GM19328 (cell line): ENCODE measurements at regions not wholly inside any gene's neighbourhood (a gene's known extent, or its start where the extent isn't known, plus 50 kb on each side); places are given as distances from the start of the nearest gene placed in this dataset.

Experiments used
- ATAC-seq: cut with Tn5 transposase; IDR thresholded peaks from one replicate; pipeline ENCODE4 v1.9.1; 2021; ENCODE audit warnings: mild to moderate bottlenecking, moderate library complexity; ENCODE audit not compliant: unreplicated experiment

DNA sequence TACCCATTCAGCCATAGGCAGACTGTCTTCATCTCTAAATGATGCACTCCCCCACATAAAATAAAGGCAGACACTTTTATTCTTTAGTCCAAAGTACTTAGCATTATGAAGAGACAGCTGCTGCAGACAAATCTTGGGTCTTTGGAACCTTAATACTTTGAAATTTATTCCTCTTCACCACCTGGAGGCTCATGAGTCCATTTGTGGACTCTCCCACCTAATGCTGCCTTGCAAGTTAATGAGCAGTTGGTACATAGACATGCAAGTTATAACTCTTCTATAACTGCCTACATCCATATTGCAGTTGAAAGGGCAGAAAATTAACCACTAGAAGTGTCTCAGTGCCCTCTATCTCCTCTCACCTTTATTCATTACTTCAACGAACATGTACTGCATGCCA lies 118.6 kb upstream of the CPEB2 start:
- no peak for ATAC-seq

DNA sequence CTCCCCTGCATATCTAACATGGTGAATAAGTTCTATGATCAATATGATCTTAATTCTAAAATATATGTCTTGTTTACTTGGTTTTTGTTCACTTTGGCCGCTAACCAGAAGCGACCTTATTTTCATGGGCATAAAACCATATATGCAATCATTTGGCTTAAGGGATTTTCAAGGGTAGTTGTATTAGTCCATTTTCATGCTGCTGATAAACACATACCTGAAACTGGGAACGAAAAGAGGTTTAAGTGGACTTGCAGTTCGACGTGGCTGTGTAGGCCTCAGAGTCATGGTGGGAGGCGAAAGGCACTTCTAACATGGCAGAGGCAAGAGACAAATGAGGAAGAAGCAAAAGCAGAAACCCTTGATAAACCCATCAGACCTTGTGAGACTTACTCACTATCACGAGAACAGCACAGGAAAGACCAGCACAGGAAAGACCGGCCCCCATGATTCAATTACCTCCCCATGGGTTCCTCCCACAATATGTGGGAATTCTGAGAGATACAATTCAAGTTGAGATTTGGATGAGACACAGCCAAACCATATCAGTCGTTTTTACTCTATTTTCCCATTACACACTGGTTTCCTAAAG lies 114.3 kb upstream of the CPEB2 start:
- no peak for ATAC-seq

DNA sequence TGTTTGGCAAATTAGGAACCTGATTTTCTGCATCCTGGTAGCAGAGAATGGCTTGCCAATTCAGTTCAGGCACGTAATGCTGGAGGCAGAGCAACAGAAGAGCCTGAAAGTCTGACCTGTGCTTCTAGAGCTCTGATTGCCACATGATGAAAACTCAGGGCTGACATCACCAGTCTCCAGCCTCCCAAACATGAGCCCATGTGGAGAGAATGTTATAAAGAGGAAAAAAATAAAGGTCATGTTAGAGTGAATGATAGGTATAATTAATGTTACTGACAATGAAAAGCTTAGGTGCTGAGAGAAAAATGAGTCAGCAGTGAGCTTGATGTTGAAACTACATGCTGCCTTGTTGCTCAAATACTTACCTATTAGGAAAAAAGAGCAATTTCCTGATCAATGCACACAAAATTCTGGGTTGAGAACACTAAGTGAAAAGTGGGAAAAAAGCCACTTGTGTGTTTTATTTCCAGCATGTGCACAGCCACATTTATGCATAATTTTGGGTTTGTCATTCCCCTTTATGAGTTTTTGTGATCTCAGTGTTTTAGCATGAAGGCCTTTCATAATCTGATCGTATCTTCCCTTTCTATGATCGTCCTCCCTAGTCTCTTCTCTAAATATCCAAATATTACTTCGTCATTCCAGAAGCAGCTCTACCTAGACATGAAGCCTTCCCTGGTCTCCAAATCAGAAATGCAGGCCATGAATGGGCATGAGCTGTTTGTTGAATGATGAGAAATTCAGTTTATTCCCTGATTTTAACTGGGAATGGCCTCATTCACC lies 113.3 kb upstream of the CPEB2 start:
- no peak for ATAC-seq

DNA sequence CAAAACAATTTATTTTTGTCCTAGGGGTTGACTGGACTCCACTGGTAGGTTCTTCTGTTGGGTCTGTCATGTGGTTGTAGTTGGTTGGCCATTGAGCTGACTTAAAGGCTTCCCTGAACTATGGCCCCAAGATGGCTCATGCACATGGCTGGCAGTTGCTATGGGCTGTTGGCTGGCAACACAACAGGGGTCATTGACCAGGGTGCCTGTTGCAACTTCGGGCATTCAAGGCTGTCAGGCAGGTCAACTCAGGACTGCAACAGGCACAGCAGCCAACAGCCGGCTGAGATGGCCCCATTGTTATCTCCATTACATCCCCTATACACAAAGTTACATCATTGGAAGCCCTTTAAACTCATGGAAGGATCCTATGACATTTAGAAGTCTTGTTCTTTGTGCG lies 109.7 kb upstream of the CPEB2 start:
- no peak for ATAC-seq

DNA sequence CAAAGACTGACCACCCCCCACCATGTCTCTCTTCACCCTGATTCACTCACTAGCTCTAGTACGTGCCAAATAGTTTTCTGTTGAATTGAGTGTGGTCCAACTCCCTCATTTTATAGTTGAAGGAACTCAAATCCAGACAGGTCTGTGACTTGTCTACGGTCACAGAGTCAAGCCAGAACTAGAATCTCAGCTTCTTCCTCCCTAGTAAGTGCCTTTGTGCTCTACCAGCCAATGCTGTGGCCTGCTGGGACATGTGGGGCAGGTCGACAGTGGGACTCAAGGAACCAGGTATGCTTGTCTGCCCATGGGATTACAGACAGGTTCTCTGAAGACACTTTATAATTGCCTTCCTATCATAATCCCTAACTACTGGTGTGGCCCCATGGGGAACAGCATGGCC lies 108.6 kb upstream of the CPEB2 start:
- no peak for ATAC-seq

DNA sequence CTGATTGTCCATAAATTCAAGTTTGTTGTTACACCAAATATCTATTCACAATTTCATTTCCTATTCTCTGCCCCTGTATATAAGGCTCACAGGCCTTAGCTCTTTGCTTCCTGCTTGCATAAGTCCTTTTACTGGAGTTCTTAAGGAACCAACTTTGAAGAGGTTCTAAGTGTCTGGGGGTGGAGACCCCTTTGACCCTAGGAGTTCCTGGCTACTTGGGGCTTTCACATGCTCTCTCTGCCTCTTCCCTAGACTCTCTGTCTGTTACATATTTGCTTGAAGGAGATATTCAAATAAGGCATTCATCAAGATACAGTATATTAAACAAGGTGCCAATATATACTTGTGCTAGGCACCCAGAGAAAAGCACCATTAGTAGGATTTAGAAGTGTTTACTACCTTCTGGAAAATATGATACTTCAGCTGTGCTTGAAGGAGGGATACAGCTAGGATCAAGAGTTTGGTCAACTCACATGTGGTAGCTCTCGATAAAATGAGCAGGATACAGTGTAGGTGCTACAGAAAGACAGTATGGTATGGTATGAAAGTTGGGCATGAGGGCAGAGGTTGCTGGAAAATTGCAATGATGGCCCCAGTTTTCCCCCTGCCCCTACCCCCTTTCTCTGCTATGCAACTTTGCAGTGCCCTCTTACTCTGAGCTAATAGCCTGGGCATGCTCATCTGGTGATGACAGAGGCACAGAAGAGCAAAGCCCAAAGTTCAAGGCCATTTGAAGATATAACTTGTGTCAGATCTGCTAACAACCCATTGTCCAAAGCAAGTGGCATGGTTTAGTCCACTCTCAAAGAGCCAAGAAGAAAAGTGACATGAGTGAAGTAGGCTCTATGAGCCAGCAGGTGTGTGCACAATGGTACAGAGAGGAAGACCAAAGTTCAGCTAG lies 107.6 kb upstream of the CPEB2 start:
- no peak for ATAC-seq

DNA sequence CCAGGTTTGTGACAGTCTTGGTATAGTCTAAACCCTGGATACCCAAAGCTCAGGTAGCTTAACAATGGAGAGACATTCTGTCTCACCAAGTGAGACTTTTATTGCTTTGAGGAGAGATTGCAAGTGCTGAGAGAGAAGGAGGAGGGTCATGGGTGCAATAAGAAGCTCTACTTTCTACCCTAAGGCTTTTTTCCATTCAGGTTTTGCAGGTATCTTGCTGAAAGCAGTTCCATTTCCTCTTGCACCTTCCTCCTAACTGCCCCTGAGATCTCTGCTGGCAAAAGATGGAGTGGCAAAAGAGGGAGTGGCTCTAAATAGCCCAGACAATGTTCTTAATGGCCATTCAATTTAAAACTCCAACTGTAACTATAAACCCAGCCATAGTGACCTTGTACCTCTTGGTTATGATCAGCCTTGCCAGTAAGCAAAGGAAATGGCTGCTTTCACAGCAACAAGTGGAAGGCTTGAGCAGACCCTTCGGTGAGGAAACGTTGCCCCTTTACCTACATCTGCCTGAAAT lies 105.6 kb upstream of the CPEB2 start:
- ATAC-seq = no peak

DNA sequence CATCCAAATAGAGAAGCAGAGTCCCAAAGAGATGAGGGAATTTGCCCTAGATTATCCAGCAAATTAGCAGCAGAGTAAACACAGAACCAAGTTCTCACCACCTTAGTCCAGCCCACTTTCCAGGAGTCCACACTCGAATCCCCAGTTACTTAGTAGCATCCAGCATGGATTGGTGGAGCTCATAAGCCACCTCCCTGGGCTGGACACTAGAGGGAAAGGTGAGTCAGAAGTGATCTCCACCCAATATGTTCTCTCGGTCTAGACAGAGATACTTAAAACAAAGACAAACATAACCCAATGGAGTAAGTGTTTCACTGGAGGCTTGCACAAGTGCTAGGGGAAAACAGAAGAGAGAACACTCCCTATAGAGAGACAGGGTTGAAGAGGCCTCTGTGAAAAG lies 105.1 kb upstream of the CPEB2 start:
- no peak for ATAC-seq

DNA sequence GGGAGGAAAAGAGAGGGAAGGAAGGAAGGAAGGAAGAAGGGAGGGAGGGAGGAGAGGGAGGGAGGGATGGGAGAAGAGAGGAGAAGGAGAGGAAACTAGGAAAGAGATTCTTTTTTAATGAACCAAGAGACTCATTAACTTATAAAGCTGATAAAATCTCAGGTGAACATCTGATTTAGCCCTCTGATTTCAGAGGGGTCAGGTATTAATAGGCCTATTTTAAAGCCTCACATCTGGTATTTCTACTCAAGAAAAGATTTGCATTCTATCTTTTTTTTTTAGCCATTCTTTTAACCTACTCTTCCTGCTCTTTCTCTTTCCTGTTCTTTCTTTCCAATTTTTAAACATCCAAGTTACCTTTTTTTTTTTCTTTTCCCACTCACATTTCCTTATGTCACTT lies 103.3 kb upstream of the CPEB2 start:
- ATAC-seq = no peak

DNA sequence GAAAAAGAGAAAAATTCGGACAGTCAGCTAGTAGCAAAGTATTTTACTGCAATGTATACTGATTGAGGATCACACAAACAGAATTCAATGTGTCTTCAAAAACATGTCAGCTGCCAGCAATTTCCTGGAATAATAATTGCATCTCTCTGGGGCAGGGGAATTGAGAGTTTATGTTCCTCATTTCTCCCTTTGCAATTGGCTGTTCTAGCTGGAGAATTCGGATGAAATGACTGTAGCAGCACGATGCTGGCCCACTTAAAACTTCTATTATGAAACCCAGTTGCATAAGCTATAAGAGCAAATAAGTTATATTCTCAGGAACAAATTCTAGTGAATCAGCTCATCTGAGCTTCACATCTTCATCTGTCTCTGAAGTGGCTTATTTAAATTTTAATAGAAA lies 99.9 kb upstream of the CPEB2 start:
- no peak for ATAC-seq

DNA sequence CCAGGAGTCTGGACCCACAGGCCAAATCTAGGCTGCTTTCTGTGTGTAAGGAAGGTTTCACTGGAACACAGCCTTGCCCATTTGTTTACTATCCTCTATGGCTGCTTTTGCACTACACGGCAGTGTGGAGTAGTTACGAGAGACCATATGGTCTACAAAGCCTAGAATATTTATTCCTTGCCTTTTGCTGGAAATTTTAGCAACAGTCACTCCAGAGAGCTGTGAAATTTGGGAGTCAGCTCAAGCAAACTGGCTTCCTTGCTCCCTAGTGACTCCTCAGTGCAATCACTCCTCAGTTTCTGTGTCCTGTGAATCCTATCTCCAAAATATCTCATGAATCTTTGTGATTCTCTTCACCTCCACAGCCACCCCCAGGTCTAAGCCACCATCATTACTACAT lies 99.0 kb upstream of the CPEB2 start:
- ATAC-seq = no peak

DNA sequence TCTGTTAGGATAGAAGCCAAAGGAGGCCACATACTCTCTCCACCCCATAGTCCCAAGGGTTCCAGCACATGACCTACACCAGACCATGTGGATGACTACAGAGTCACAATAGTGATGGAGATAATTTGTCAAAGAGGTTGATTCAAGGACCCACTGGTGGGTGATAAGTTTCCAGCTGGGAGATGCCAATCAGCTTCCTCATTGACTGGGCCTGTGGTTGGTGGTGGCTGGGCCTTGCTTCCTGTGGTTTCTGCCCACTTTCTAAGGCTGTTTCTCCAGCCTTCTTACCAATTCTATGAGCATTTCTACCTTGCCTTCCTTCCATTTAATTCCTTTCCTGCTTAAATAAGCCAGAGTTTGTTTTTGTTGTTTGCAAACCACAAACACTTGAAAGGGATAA lies 95.5 kb upstream of the CPEB2 start:
- ATAC-seq = no peak

DNA sequence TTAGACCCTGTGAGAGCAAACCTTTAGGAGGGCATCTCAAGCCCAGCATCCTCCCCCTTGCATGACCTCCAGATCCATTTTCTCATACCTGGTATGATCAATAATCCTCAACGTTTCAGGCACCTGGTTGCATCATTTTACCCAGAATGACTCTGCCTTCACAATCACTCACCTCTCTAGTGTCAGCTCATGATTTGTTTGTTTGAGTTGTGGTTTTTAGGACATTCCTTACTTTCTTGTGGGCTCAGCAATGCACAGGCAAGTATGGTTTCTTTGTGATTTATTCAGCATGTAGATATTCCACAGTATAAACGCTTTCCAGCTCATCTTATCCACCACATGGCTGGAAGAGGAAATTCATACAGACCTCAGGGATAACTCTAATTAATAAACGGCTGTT lies 93.6 kb upstream of the CPEB2 start:
- ATAC-seq = no peak

DNA sequence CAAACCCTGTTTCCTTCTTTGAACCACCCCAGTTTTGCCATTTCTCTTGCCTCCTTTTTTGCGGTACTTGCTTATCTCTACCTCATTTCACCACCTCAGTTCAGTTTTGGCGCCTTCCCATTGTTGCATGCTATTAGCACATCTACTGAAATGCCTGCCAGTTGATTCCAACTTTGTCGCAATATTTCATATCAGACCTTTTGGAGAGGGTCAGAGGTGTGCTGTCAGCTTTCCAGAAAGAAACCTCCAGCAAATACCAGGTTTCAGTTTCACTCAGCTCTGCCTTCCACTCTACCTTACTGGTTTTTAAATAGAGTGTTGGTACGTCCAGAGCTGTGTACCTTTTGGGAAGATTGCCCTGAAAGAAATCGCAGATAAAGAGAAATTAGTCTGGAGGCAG lies 91.9 kb upstream of the CPEB2 start:
- ATAC-seq = no peak

DNA sequence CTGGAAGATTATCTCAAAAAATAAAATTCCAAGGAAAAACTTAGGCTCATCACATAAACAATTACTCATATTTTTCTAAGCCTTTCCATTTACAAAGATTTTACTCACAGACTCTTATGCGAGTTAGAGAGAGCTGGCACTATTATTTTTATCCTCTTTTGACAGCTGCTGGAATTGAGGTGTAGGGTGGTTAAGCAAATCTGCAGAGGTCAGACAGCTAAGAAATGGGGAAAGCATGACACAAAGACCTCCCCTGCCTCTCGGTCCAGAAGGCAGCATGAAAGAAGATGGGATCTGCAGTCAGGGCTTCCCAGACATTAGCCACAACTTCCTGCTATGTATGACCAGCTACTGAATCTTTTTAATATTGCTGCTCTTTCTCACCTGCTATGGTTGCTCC lies 89.9 kb upstream of the CPEB2 start:
- ATAC-seq = no peak

DNA sequence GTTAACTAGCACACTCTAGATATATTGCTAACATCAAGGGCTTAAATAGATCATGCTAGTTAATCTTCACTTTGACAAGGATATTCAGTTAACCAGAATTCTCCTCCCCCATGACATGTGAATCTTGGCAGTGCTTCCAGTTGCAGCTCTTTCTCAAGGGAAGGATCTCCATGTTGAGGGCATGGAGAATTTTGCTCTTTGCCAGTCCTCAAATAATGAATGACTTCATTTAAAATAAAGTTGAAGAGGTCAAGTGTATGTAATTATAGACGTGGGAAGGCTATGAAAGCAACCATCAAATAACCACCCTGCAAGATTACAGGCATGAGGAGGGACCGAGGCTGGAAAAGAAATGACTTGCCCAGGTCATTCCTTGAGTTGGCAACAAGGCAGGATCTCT lies 87.3 kb upstream of the CPEB2 start:
- ATAC-seq = no peak

DNA sequence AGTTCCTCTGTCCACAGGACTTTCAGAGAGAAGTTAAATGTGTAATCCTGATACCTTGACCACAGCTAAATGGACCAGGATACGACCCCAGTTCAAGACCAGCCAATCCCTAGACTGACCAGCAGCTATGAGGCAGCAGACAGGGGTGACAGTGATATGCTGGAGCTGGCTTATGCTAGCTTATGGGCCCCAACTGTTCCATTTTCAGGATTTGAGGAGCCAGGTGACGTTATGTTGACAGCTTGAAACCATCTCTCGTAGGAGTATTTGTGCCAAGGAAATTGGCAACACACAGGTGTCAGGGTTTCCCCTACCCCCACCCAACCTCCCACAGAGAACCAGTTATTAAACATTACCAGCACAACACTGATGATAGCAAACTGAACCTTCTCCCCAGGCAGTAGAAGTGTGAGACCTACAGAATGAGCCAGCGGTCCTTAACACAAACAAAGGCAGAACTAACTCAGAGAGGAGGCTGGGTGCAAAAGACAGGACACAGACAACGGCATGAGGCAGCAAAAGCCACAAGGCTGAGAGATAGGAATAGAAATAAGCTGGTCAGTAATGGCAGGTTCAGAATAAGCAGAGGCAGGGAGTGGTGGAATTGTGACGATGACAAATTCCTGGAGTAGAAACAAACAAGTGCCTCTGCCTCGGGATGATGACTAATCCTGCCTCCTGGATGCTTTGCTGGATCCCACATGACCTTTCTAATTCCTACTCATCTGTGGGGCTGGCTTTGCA lies 85.6 kb upstream of the CPEB2 start:
- no peak for ATAC-seq

DNA sequence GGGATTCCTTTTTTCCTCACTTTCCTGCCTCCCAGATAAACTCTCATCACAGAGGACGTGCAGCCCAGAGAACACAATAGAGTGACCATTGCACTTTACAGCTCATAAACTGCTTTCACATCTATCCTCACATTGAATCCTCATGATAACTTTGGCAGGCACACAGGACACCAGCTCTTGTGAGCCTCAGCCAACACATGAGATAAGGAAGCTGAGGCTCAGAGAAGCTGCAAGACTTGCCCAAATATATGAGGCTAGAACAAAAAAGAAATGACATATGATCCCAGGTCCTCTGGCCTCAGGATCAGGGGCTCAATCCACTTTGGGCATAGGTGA lies 85.0 kb upstream of the CPEB2 start:
- no peak for ATAC-seq

DNA sequence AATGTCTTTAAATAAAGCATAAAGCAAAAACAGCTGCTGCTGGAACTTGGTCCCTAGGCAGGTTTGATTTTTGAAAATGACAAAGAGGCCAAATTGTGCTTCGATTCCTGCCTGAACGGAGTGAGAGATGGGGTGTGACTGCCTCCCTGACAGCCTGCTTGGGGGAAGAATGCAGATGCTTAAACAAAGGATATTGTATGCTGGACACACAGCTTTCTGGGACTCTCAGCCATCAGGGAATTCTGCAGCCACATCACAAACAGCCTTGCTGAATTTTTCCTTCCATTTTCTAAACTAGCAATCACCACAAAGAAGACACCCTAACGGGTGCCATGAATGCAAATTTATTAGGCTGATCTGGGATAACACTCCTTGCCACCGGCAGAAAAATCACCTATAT lies 83.9 kb upstream of the CPEB2 start:
- ATAC-seq = no peak

DNA sequence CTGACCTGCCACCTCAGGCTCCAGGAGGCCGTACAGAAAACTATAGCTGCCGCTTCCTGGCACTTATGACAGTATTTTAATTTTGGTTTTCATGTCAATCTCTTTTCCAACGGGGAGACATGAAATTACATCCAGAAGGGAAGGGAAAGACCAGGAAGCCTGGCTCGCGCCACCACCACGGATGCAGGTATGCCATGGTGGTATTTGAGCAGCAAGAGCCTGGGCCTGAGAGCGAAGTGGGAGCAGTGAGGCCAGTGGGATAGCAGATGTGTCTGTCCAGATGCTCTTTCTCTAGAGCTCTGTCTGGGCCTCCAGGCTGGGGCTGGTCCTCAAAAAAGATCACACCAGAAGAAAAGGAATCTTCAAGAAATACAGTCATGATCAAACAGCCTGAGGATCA lies 82.5 kb upstream of the CPEB2 start:
- ATAC-seq = no peak

DNA sequence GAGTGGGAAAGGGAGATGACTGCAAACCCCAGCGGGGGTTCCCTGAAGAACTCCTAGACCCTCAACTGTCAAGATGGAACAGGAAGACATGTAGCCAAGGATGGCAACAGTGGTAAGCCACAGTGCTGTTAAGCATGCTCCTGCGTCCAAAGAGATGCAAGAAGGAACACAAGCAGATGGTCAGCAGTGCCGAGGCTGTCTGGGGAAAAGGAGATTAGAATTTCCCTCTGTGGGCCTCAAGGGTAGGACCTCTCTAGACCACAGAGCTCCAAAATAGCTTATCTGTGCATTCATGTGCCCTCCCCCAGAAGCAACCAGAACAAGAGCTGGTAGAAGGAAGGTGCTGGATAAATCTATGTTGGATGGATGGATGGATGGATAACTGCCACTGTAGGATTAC lies 82.0 kb upstream of the CPEB2 start:
- ATAC-seq = no peak
